HL-60 (cell line): ENCODE measurements at regions not wholly inside any gene's neighbourhood (a gene's known extent, or its start where the extent isn't known, plus 50 kb on each side); places are given as distances from the start of the nearest gene placed in this dataset.

Experiments used
- POLR2AphosphoS5 ChIP-seq: IDR thresholded peaks from 2 replicates; pipeline ENCODE4 v1.6.1; 2012; ENCODE audit warnings: low read depth
- SPI1 ChIP-seq: IDR thresholded peaks from 2 replicates; pipeline ENCODE4 v1.6.1; 2012; ENCODE audit warnings: low read depth, mild to moderate bottlenecking, borderline replicate concordance
- TF ChIP-seq, protein P1 (sequence below): IDR thresholded peaks from one replicate; pipeline ENCODE4 v1.5.1; 2011; ENCODE audit warnings: low read length, control low read depth, inconsistent platforms; ENCODE audit not compliant: insufficient read depth

DNA sequence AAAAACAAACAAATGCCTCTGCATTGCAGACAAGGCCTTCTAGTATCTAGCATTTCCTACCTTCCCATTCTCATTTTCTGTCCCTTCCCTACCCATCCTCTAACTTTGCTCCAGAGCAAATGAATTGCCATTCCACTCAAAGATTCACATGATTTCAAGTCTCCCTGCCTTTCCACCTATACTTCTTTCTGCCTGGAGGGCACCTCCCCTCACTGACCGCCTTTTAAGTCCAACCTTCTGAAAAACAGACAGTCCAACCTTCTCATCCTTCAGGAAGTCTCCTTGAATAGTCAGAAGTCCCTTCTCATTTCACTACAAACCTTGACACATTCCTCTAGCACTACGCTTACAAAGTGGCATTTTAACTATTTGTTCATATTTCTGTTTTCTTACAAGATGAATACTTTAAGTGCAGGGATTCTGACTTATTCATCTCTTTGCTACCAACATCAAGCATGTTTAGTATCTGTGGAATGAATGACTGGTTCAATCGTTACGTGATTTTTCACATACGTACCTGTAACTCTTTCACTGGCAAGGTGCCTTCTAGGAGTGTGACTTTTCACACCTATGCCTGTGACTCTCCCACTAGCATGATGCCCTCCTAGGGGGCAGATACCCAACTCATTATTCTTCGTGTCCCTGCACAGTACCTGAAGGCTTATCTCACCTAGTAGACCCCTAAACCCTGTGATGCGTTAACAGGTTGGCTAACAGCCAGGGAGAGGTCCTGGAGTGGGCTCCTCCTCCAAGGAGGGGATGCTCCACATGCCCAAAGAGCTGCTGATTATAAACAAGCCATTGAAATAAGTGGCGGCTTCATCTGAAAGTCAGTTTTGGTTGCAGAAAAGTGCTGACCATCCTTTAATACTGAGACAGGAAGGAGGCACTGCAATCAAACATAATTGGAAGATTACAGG, 356.2 kb downstream of the MYCN start:
- TF ChIP-seq, protein P1, sequence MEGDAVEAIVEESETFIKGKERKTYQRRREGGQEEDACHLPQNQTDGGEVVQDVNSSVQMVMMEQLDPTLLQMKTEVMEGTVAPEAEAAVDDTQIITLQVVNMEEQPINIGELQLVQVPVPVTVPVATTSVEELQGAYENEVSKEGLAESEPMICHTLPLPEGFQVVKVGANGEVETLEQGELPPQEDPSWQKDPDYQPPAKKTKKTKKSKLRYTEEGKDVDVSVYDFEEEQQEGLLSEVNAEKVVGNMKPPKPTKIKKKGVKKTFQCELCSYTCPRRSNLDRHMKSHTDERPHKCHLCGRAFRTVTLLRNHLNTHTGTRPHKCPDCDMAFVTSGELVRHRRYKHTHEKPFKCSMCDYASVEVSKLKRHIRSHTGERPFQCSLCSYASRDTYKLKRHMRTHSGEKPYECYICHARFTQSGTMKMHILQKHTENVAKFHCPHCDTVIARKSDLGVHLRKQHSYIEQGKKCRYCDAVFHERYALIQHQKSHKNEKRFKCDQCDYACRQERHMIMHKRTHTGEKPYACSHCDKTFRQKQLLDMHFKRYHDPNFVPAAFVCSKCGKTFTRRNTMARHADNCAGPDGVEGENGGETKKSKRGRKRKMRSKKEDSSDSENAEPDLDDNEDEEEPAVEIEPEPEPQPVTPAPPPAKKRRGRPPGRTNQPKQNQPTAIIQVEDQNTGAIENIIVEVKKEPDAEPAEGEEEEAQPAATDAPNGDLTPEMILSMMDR, result no peak
- TF ChIP-seq SPI1 (no peak), POLR2AphosphoS5 (no peak)
